Hepatocyte (in vitro differentiated cells): ENCODE measurements at regions not wholly inside any gene's neighbourhood (a gene's known extent, or its start where the extent isn't known, plus 50 kb on each side); places are given as distances from the start of the nearest gene placed in this dataset.

ENCODE experiments used
- DNase-seq: peaks from one replicate; pipeline ENCODE4 v3.0.0-alpha.2; 2016; ENCODE audit warnings: low spot score
- H2AFZ ChIP-seq: fragments of 200-600 bp; sonication (generic); 2 replicates; pipeline ENCODE4 v1.6.0; 2016; ENCODE audit warnings: antibody characterized with exemption, mild to moderate bottlenecking
- H3K27ac ChIP-seq: fragments of 200-600 bp; sonication (generic); 2 replicates; pipeline ENCODE4 v1.5.1; 2016; ENCODE audit warnings: mild to moderate bottlenecking
- H3K27me3 ChIP-seq: fragments of 200-600 bp; sonication (generic); 2 replicates; pipeline ENCODE4 v1.6.1; 2016
- H3K36me3 ChIP-seq: fragments of 200-600 bp; sonication (generic); replicated peaks from 2 replicates; pipeline ENCODE4 v1.5.1; 2016; ENCODE audit warnings: low read depth; ENCODE audit not compliant: insufficient read depth
- H3K4me1 ChIP-seq: fragments of 200-600 bp; sonication (generic); 2 replicates; pipeline ENCODE4 v1.5.1; 2016; ENCODE audit warnings: mild to moderate bottlenecking, moderate library complexity; ENCODE audit not compliant: insufficient read depth
- H3K4me2 ChIP-seq: fragments of 200-600 bp; sonication (generic); 2 replicates; pipeline ENCODE4 v1.6.0; 2016
- H3K4me3 ChIP-seq: fragments of 200-600 bp; sonication (generic); 2 replicates; pipeline ENCODE4 v1.5.1; 2016; ENCODE audit warnings: mild to moderate bottlenecking
- H3K79me2 ChIP-seq: fragments of 200-600 bp; sonication (generic); 2 replicates; pipeline ENCODE4 v1.6.0; 2017; ENCODE audit warnings: mild to moderate bottlenecking
- H3K9me2 ChIP-seq: fragments of 200-600 bp; sonication (generic); replicated peaks from 2 replicates; pipeline ENCODE4 v1.6.0; 2017; ENCODE audit warnings: mild to moderate bottlenecking; ENCODE audit not compliant: insufficient read depth
- H3K9me3 ChIP-seq: fragments of 200-600 bp; sonication (generic); 2 replicates; pipeline ENCODE4 v1.5.1; 2016; ENCODE audit warnings: low read depth, mild to moderate bottlenecking
- H4K20me1 ChIP-seq: fragments of 200-600 bp; sonication (generic); 2 replicates; pipeline ENCODE4 v1.6.0; 2016; ENCODE audit warnings: mild to moderate bottlenecking; ENCODE audit not compliant: insufficient read depth, poor library complexity, severe bottlenecking
- CTCF ChIP-seq: fragments of 200-600 bp; sonication (generic); IDR thresholded peaks from 2 replicates; pipeline ENCODE4 v1.5.1; 2016; ENCODE audit warnings: antibody characterized with exemption, mild to moderate bottlenecking; ENCODE audit not compliant: poor library complexity
- EZH2 ChIP-seq: fragments of 200-600 bp; sonication (generic); IDR thresholded peaks from 2 replicates; pipeline ENCODE4 v1.6.1; 2016; ENCODE audit warnings: antibody characterized with exemption, mild to moderate bottlenecking, borderline replicate concordance
- EZH2phosphoT487 ChIP-seq: fragments of 200-600 bp; sonication (generic); IDR thresholded peaks from one replicate; pipeline ENCODE4 v1.6.1; 2018; ENCODE audit warnings: antibody characterized with exemption, mild to moderate bottlenecking, low read depth, moderate library complexity; ENCODE audit not compliant: unreplicated experiment, severe bottlenecking
- WGBS: methylation state at CpG from one replicate; pipeline ENCODE4 v1.1.6; 2016; ENCODE audit warnings: low lambda C conversion rate; ENCODE audit errors: missing lambda C conversion rate; 5-methylcytosine and 5-hydroxymethylcytosine counted together

GRCh38 chr20:61176874-61177273, 75.2 kb upstream of the CDH4 start:
- Histone ChIP-seq H2AFZ (no peak overlapping the region), H3K9me3 (no peaks in the 10 kb centered on the region), H3K36me3 (no peaks in the 10 kb centered on the region), H3K9me2 (no peaks in the 10 kb centered on the region), H4K20me1 (no peaks in the 10 kb centered on the region), H3K79me2 (no peaks in the 10 kb centered on the region), H3K4me1 (peaks cover 10% of the 10 kb centered on the region), H3K27me3 (peaks cover 5% of the 10 kb centered on the region), H3K27ac (no peak overlapping the region), H3K4me2 (no peak overlapping the region), H3K4me3 (no peak overlapping the region)
- no peak for TF ChIP-seq EZH2
- DNase-seq = no peak
- 100% methylated on average over 1 of the region's 1 CpG for WGBS

GRCh38 chr20:61178551-61179071, 73.5 kb upstream of the CDH4 start:
- peak; percentile 61 for DNase-seq
- Histone ChIP-seq H3K27ac (peak overlapping the region; percentile 61), H3K27me3 (peaks cover 5% of the 10 kb centered on the region), H2AFZ (no peak overlapping the region), H3K4me2 (peak overlapping the region; percentile 42), H3K79me2 (no peaks in the 10 kb centered on the region), H3K4me3 (no peak overlapping the region), H4K20me1 (no peaks in the 10 kb centered on the region), H3K36me3 (no peaks in the 10 kb centered on the region), H3K4me1 (peaks cover 10% of the 10 kb centered on the region), H3K9me2 (no peaks in the 10 kb centered on the region), H3K9me3 (no peaks in the 10 kb centered on the region)
- 38% methylated on average over 6 of the region's 6 CpGs for WGBS
- TF ChIP-seq EZH2phosphoT487 (no peak), EZH2 (no peak), CTCF (no peak)

- H3K9me2 ChIP-seq = no peaks in the 10 kb centered on the region
- DNase-seq = no peak
- no peaks in the 10 kb centered on the region for H3K27me3 ChIP-seq
- TF ChIP-seq EZH2phosphoT487 = no peak
- no peak for TF ChIP-seq CTCF
- TF ChIP-seq EZH2 = no peak
- no peaks in the 10 kb centered on the region for H3K79me2 ChIP-seq
- H3K36me3 ChIP-seq = no peaks in the 10 kb centered on the region
- H3K9me3 ChIP-seq = no peaks in the 10 kb centered on the region
- H4K20me1 ChIP-seq = no peaks in the 10 kb centered on the region
- no peak overlapping the region for H3K27ac ChIP-seq
- WGBS = 93% methylated on average over 9 of the region's 9 CpGs
- H3K4me1 ChIP-seq = peaks cover 12% of the 10 kb centered on the region
- no peak overlapping the region for H3K4me2 ChIP-seq
- no peak overlapping the region for H3K4me3 ChIP-seq
- H2AFZ ChIP-seq = no peak overlapping the region
Measured at GRCh38 chr20:61184194-61184593, 67.9 kb upstream of the CDH4 start.

GRCh38 chr20:61185181-61185580, 66.9 kb upstream of the CDH4 start:
- H3K27me3 ChIP-seq = no peaks in the 10 kb centered on the region
- no peaks in the 10 kb centered on the region for H3K9me2 ChIP-seq
- DNase-seq = no peak
- H4K20me1 ChIP-seq = no peaks in the 10 kb centered on the region
- H3K4me2 ChIP-seq = no peak overlapping the region
- H3K4me3 ChIP-seq = no peak overlapping the region
- no peak overlapping the region for H2AFZ ChIP-seq
- 78% methylated on average over 6 of the region's 7 CpGs for WGBS
- no peaks in the 10 kb centered on the region for H3K79me2 ChIP-seq
- peaks cover 8% of the 10 kb centered on the region for H3K4me1 ChIP-seq
- no peaks in the 10 kb centered on the region for H3K36me3 ChIP-seq
- no peak overlapping the region for H3K27ac ChIP-seq
- TF ChIP-seq CTCF (no peak), EZH2phosphoT487 (no peak), EZH2 (no peak)
- no peaks in the 10 kb centered on the region for H3K9me3 ChIP-seq
